ENCODE measurements at regions not wholly inside any gene's neighbourhood (a gene's known extent, or its start where the extent isn't known, plus 50 kb on each side); places are given as distances from the start of the nearest gene placed in this dataset.

DNA sequence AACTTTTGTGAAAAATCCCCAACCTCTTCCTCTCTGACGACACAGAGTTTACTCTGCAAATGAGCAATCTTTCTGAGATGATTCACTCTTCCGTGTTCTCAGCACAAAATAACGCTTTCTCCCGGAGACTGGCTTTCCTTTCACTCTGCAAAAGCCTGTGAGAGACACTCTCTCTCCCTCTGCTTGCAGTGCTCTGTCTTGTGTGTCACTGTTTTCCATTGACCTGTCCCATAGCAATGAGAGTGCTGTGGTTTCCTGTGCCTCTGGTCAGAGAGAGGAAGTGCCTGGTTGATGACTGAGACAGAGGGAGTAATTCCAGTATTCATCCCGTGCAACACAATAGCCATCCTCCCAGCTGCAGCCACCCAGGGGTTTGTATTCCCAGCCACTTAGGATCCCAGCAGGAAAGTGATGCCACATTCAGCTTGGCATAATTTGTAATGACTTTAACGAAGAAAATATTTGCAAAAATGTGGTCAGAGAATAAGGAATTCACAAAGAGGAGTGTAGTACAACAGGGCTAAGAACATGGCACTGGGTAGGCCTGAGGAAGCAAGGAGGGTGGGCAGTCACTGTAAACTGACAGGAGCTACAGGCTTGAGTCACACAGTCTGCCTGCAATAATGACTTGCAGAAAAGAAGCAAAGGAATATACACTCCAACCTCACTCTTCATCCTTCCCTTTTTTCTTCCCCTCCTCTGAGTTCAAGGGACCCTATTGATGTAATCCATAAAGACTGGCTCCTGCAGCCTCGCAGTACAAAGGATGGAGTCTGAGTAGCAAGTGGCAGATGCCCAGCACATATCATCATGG is 463.5 kb upstream of the RGMB start:
- TF ChIP-seq GATA2 (IDR thresholded peaks at IDR 0.05; ENCODE audit: low read depth, low read length) (no peak), GATA3 (IDR thresholded peaks at IDR 0.05; ENCODE audit: low read depth, low read length) (no peak)

All from SH-SY5Y (cell line).